Mucosa of descending colon (tissue), 3 donors: ENCODE measurements at regions not wholly inside any gene's neighbourhood (a gene's known extent, or its start where the extent isn't known, plus 50 kb on each side); places are given as distances from the start of the nearest gene placed in this dataset.

ENCODE experiments used
- ATAC-seq: fragments of 200-7000 bp; cut with Tn5 transposase; one replicate; pipeline ENCODE4 v1.9.1; 2020; ENCODE audit warnings: mild to moderate bottlenecking, moderate library complexity
- DNase-seq, 3 donors: peaks; one replicate each; pipeline ENCODE4 v3.0.0-alpha.2; 2020
- H3K36me3 ChIP-seq: fragments of 200-600 bp; one replicate; pipeline ENCODE4 v1.8.0; 2021; ENCODE audit warnings: low read depth, mild to moderate bottlenecking
- H3K4me1 ChIP-seq: fragments of 200-600 bp; one replicate; pipeline ENCODE4 v1.8.0; 2021; ENCODE audit warnings: low read depth, mild to moderate bottlenecking
- H3K4me3 ChIP-seq: fragments of 200-600 bp; one replicate; pipeline ENCODE4 v1.8.0; 2021; ENCODE audit warnings: mild to moderate bottlenecking
- H3K9me3 ChIP-seq: fragments of 200-600 bp; one replicate; pipeline ENCODE4 v1.8.0; 2021; ENCODE audit warnings: mild to moderate bottlenecking
- intact Hi-C, 2 donors: fragments of 100-400 bp; cut with DNase I in 1 of 2; cut with micrococcal nuclease in 1 of 2; formaldehyde crosslinking; loops; one replicate each; pipeline versions ENCODE4 v1.11.0 to v1.11.1; 2022; cut with DNase I, micrococcal nuclease
- TF ChIP-seq, protein P1 (sequence below): fragments of 200-600 bp; IDR thresholded peaks from one replicate; pipeline ENCODE4 v1.8.0; 2022; ENCODE audit warnings: antibody characterized with exemption, mild to moderate bottlenecking
- donor health status: DM: no; HTN: no; CAD: no; lungs with moderate emphysema.
- donor health status: DM: no; HTN: no; CAD: no.
- donor health status: DM: no; HTN: yes; CAD: no.

DNA sequence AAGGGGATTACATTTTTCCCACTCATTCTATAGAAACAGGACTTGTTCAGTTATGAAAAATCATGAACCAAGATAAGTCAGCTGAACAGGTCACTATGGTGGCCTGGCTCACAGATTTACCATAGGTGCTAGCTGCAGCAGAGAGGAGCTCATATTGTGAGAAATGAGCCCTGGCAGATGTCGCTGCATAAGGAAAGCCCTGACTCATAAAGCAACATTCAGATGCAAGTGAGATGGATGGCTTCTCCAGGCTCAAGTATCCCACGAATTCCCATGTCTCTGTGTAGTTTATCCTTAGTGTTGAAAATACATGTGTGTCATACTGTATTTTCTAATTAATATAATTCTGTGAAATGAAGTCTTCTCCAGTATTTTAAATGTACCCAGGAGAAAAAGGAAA, 115.0 kb upstream of the LHCGR start:
- no peak for ATAC-seq
- Histone ChIP-seq H3K36me3 (no peaks in the 10 kb centered on the region), H3K9me3 (no peaks in the 10 kb centered on the region), H3K4me1 (no peaks in the 10 kb centered on the region), H3K4me3 (no peak overlapping the region)
- no peak for DNase-seq
- intact Hi-C loops = no loop called here
- TF ChIP-seq, protein P1, sequence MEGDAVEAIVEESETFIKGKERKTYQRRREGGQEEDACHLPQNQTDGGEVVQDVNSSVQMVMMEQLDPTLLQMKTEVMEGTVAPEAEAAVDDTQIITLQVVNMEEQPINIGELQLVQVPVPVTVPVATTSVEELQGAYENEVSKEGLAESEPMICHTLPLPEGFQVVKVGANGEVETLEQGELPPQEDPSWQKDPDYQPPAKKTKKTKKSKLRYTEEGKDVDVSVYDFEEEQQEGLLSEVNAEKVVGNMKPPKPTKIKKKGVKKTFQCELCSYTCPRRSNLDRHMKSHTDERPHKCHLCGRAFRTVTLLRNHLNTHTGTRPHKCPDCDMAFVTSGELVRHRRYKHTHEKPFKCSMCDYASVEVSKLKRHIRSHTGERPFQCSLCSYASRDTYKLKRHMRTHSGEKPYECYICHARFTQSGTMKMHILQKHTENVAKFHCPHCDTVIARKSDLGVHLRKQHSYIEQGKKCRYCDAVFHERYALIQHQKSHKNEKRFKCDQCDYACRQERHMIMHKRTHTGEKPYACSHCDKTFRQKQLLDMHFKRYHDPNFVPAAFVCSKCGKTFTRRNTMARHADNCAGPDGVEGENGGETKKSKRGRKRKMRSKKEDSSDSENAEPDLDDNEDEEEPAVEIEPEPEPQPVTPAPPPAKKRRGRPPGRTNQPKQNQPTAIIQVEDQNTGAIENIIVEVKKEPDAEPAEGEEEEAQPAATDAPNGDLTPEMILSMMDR = no peak

DNA sequence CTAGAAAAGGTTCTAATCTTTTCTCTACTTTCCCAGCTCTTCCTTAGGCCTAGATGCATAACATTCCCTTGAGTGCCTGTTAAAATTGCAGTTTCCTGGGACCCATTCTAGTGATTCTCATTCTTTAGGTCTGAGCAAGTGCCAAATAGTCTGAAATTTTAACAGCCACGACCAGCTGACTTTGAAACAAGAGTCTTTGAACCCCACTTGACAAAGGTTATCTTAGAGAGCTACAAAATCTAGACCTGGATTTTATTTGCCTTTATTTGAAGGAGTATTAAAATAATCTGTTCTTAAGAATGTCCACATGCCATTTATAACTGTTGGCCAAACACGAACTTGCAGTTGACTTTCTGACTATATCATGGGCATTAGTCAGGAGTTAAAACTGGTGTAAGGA, 110.2 kb upstream of the LHCGR start:
- H3K9me3 ChIP-seq = no peaks in the 10 kb centered on the region
- DNase-seq = no peak
- TF ChIP-seq, protein P1 = no peak
- ATAC-seq = no peak
- intact Hi-C loops = no loop called here
- H3K4me1 ChIP-seq = no peaks in the 10 kb centered on the region
- no peaks in the 10 kb centered on the region for H3K36me3 ChIP-seq
- H3K4me3 ChIP-seq = no peak overlapping the region

- no peak for ATAC-seq
- Histone ChIP-seq H3K4me1 (no peaks in the 10 kb centered on the region), H3K4me3 (no peak overlapping the region), H3K36me3 (no peaks in the 10 kb centered on the region), H3K9me3 (no peaks in the 10 kb centered on the region)
- TF ChIP-seq, protein P1 = no peak
- intact Hi-C loops = no loop called here
- DNase-seq = no peak
Measured at GRCh38 chr2:48860380-48860779, 104.9 kb upstream of the LHCGR start.

DNA sequence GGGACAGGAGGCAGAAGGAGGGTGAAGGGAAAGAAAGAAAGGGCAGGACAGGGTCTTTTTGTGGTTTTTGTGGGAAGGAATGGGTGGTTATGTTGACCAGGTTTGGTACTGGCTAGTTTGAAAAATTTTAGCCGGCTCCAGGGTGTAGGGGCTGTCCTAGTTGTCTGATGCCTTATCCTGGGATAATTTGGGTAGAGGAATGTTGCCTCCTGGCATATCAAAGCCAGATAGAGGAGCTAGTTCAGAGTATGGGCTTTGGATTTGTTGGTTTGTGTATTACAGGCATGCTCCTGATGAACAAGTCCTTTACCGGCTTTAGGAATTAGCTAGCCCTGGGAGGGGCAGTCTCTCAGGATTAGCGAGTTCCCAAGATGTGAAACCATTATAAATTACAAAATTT, 101.1 kb upstream of the LHCGR start:
- TF ChIP-seq, protein P1 = no peak
- no peaks in the 10 kb centered on the region for H3K9me3 ChIP-seq
- ATAC-seq (no peak), DNase-seq (no peak)
- H3K4me1 ChIP-seq = no peaks in the 10 kb centered on the region
- intact Hi-C loops = no loop called here
- no peaks in the 10 kb centered on the region for H3K36me3 ChIP-seq
- no peak overlapping the region for H3K4me3 ChIP-seq

DNA sequence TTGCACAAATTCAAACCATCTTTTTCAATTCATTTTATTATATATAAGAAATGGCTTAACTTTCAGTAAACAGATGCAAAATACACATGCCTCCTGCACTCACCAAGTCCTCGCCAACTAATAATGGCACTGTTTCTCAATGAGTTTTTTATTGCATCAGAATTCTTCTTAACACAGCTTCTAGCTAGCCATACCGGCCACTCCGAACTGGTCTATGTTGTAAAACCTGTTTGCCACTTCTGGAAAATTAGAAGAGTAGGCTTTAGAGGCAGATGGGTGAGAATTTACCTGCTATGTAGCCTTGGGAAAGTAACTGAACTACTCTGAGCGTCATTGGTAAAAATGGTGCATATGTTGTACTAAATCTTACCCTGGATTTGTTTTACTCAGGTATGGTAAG, 100.6 kb upstream of the LHCGR start:
- TF ChIP-seq, protein P1 = no peak
- H3K36me3 ChIP-seq = no peaks in the 10 kb centered on the region
- DNase-seq (no peak), ATAC-seq (no peak)
- H3K9me3 ChIP-seq = no peaks in the 10 kb centered on the region
- intact Hi-C loops = no loop called here
- no peak overlapping the region for H3K4me3 ChIP-seq
- no peaks in the 10 kb centered on the region for H3K4me1 ChIP-seq

GRCh38 chr2:48855142-48855541, 99.6 kb upstream of the LHCGR start:
- H3K9me3 ChIP-seq = no peaks in the 10 kb centered on the region
- H3K36me3 ChIP-seq = no peaks in the 10 kb centered on the region
- intact Hi-C loops = no loop called here
- ATAC-seq (no peak), DNase-seq (no peak)
- TF ChIP-seq, protein P1 = no peak
- H3K4me3 ChIP-seq = no peak overlapping the region
- no peaks in the 10 kb centered on the region for H3K4me1 ChIP-seq
